ENCODE measurements at regions not wholly inside any gene's neighbourhood (a gene's known extent, or its start where the extent isn't known, plus 50 kb on each side); places are given as distances from the start of the nearest gene placed in this dataset.

DNA sequence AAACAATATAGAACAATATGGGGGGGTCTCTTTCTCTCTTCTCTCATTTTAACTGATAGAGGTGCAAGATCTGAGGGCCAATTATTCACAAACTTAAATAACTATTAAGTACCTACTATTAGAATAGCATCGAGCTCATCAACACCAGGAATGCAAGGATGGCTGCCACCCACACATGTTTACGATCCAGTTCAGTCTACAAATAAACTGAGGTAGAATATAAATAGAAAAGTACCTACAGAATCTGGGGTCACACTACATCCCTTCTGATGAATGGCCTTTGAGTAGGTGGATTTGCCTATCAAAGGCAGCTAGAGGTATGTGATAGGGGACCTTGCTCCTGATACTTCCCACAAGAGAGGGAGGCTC, 91.8 kb upstream of the ZNF366 start:
- TF ChIP-seq, protein P1, sequence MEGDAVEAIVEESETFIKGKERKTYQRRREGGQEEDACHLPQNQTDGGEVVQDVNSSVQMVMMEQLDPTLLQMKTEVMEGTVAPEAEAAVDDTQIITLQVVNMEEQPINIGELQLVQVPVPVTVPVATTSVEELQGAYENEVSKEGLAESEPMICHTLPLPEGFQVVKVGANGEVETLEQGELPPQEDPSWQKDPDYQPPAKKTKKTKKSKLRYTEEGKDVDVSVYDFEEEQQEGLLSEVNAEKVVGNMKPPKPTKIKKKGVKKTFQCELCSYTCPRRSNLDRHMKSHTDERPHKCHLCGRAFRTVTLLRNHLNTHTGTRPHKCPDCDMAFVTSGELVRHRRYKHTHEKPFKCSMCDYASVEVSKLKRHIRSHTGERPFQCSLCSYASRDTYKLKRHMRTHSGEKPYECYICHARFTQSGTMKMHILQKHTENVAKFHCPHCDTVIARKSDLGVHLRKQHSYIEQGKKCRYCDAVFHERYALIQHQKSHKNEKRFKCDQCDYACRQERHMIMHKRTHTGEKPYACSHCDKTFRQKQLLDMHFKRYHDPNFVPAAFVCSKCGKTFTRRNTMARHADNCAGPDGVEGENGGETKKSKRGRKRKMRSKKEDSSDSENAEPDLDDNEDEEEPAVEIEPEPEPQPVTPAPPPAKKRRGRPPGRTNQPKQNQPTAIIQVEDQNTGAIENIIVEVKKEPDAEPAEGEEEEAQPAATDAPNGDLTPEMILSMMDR (conservative IDR thresholded peaks at IDR 0.05; ENCODE audit: low read depth, low read length) = no peak
- TF ChIP-seq EZH2 (IDR thresholded peaks at IDR 0.05; ENCODE audit: borderline replicate concordance, low read depth, low read length, poor library complexity, severe bottlenecking) = no peak
